ENCODE measurements at regions not wholly inside any gene's neighbourhood (a gene's known extent, or its start where the extent isn't known, plus 50 kb on each side); places are given as distances from the start of the nearest gene placed in this dataset.

GRCh38 chr10:126738001-126738400 is 67.5 kb upstream of the C10orf90 start:
- TF ChIP-seq CTCF (conservative IDR thresholded peaks at IDR 0.05 in 1 of 2, IDR thresholded peaks at IDR 0.05 in 1 of 2; ENCODE audit: low read depth in 1 of 2, low read length in 2 of 2) = no peak
- no peak for TF ChIP-seq EZH2 (IDR thresholded peaks at IDR 0.05; ENCODE audit: low read length, missing control alignments)

Data from fibroblast of lung (primary cell).